OCI-M1 (cell line): ENCODE measurements at regions not wholly inside any gene's neighbourhood (a gene's known extent, or its start where the extent isn't known, plus 50 kb on each side); places are given as distances from the start of the nearest gene placed in this dataset.
A peak's percentile ranks its signal among the peaks of the same experiment; 100 is the strongest.
"Not testable (repeated sequence)": the region's sequence is repeated elsewhere in the genome, so short reads cannot be mapped to it uniquely, and the experiment has no call there.

Experiments used
- DNase-seq: peaks from one replicate; lab custom pipeline; 2025; lab: John Stamatoyannopoulos, UW

- no peak for DNase-seq
These were observed 214.0 kb upstream of the KLF14 start for GRCh38 chr7:130947792-130948580.

- no peak for DNase-seq
These were observed 214.8 kb upstream of the KLF14 start for GRCh38 chr7:130948822-130949221.

- DNase-seq: no peak
These were observed 215.5 kb upstream of the KLF14 start for GRCh38 chr7:130949550-130949949.

GRCh38 chr7:130950054-130950453 lies 216.0 kb upstream of the KLF14 start:
- DNase-seq: no peak

GRCh38 chr7:130950741-130951140 lies 216.7 kb upstream of the KLF14 start:
- no peak for DNase-seq

- DNase-seq: no peak
These were observed 217.4 kb upstream of the KLF14 start for GRCh38 chr7:130951303-130951975.

- DNase-seq: no peak
These were observed 218.2 kb upstream of the KLF14 start for GRCh38 chr7:130951976-130952876.

GRCh38 chr7:130953196-130953595 lies 219.2 kb upstream of the KLF14 start:
- DNase-seq: no peak

GRCh38 chr7:130954918-130955564 lies 221.0 kb upstream of the KLF14 start:
- no peak for DNase-seq

GRCh38 chr7:130955565-130955919 lies 221.5 kb upstream of the KLF14 start:
- no peak for DNase-seq

- no peak for DNase-seq
These were observed 222.6 kb upstream of the KLF14 start for GRCh38 chr7:130956417-130957136.

- DNase-seq: no peak
These were observed 223.1 kb upstream of the KLF14 start for GRCh38 chr7:130957137-130957513.

- DNase-seq: not testable (repeated sequence)
These were observed 223.9 kb upstream of the KLF14 start for GRCh38 chr7:130957722-130958435.

GRCh38 chr7:130958846-130959245 lies 224.8 kb upstream of the KLF14 start:
- no peak for DNase-seq

GRCh38 chr7:130959743-130960207 lies 225.8 kb upstream of the KLF14 start:
- DNase-seq: peak; percentile 87

- peak; percentile 82 for DNase-seq
These were observed 226.4 kb upstream of the KLF14 start for GRCh38 chr7:130960208-130960988.

- DNase-seq: peak; percentile 90
These were observed 227.2 kb upstream of the KLF14 start for GRCh38 chr7:130961128-130961601.

GRCh38 chr7:130962109-130962508 lies 228.1 kb upstream of the KLF14 start:
- DNase-seq: no peak

GRCh38 chr7:130963339-130963738 lies 229.3 kb upstream of the KLF14 start:
- DNase-seq: no peak

- DNase-seq: no peak
These were observed 231.5 kb upstream of the KLF14 start for GRCh38 chr7:130965515-130965914.
